Progenitor cell of endocrine pancreas (in vitro differentiated cells): ENCODE measurements at regions not wholly inside any gene's neighbourhood (a gene's known extent, or its start where the extent isn't known, plus 50 kb on each side); places are given as distances from the start of the nearest gene placed in this dataset.

Source experiments
- DNase-seq: peaks from one replicate; pipeline ENCODE4 v3.0.0; 2021; ENCODE audit warnings: low spot score; ENCODE audit not compliant: unreplicated experiment
- H3K27ac Mint-ChIP-seq: 2 replicates; pipeline ENCODE4 v1.8.0; 2021; ENCODE audit warnings: mild to moderate bottlenecking, moderate library complexity, mixed read lengths
- H3K27me3 Mint-ChIP-seq: 2 replicates; pipeline ENCODE4 v1.8.0; 2021; ENCODE audit warnings: mixed read lengths
- H3K36me3 Mint-ChIP-seq: 2 replicates; pipeline ENCODE4 v1.8.0; 2022; ENCODE audit warnings: mixed read lengths; ENCODE audit not compliant: insufficient read depth
- H3K4me1 Mint-ChIP-seq: 2 replicates; pipeline ENCODE4 v1.8.0; 2021; ENCODE audit warnings: low read depth, mixed read lengths
- H3K4me3 Mint-ChIP-seq: 2 replicates; pipeline ENCODE4 v1.8.0; 2021; ENCODE audit warnings: low read depth, mild to moderate bottlenecking, moderate library complexity, mixed read lengths
- H3K9me3 Mint-ChIP-seq: 2 replicates; pipeline ENCODE4 v1.8.0; 2021; ENCODE audit warnings: low read depth, mixed read lengths
- TF ChIP-seq, protein P1 (sequence below): fragments of 200-600 bp; sonication (generic); IDR thresholded peaks from one replicate; pipeline ENCODE4 v1.5.0; 2021; ENCODE audit warnings: antibody characterized with exemption, mild to moderate bottlenecking; ENCODE audit not compliant: unreplicated experiment

DNA sequence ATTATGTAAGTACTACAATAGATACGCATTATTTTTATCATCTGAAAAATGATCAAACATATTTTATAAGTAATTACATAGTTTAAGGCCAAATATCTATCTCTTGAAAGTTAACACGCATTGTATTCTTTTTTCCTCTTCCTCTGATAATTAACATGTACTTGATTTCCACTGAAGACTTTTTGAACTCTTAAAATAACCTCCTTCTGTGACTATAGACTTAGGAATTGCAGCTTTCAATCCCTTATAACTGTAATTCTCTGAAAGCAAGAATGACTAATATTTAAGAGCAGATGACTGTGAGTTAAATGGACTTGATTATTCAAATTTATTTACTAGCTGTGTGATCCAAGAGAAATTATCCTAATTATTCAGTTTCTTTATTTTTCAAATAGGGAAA lies 730.6 kb upstream of the NECTIN3 start:
- H3K9me3 Mint-ChIP-seq, result peaks cover 10% of the 10 kb centered on the region
- no peak overlapping the region for H3K27ac Mint-ChIP-seq
- H3K4me1 Mint-ChIP-seq, result peaks cover 12% of the 10 kb centered on the region
- no peak for DNase-seq
- TF ChIP-seq, protein P1, sequence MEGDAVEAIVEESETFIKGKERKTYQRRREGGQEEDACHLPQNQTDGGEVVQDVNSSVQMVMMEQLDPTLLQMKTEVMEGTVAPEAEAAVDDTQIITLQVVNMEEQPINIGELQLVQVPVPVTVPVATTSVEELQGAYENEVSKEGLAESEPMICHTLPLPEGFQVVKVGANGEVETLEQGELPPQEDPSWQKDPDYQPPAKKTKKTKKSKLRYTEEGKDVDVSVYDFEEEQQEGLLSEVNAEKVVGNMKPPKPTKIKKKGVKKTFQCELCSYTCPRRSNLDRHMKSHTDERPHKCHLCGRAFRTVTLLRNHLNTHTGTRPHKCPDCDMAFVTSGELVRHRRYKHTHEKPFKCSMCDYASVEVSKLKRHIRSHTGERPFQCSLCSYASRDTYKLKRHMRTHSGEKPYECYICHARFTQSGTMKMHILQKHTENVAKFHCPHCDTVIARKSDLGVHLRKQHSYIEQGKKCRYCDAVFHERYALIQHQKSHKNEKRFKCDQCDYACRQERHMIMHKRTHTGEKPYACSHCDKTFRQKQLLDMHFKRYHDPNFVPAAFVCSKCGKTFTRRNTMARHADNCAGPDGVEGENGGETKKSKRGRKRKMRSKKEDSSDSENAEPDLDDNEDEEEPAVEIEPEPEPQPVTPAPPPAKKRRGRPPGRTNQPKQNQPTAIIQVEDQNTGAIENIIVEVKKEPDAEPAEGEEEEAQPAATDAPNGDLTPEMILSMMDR, result no peak
- no peaks in the 10 kb centered on the region for H3K36me3 Mint-ChIP-seq
- H3K4me3 Mint-ChIP-seq, result no peak overlapping the region
- H3K27me3 Mint-ChIP-seq, result no peaks in the 10 kb centered on the region

DNA sequence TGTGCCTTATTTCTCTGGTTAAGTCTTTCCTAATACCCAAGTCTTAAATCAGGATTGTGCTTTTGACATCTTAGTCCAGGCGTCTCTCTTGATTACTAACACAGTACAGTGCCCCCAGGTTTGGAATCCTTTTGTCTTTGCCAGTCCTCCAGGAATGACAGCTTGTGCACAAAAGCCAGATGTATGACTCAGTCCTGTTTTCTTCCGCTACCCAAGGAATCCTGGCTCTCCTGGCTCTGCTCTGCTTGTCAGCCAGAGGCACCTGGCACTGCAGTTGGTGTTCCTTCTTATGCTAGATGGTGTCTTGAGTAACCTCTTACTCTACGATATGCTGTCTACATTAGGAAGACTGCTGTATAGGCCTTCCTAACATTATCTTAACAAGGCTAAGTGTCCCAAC lies 728.2 kb upstream of the NECTIN3 start:
- Mint-ChIP-seq H3K4me3 (no peak overlapping the region), H3K36me3 (no peaks in the 10 kb centered on the region), H3K27ac (no peak overlapping the region)

DNA sequence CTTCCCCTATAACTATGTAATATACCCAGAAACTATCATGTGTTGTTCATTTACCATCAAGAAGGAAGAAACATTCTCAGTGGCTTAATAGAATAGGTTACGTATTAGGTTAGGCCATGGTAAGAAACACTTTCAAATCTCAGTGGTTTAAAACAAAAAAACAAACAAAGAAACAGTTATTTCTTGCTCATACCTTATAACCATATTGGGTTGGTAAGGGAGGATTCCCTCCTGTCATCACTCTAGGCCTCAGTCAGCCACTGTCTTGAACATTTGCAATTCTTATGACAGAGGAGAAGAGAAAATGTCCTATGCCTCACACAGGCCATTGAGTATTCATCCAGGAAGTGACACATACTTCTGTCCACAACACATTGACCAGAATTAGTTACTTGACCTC lies 727.7 kb upstream of the NECTIN3 start:
- Mint-ChIP-seq H3K4me1 (peaks cover 12% of the 10 kb centered on the region), H3K36me3 (no peaks in the 10 kb centered on the region), H3K9me3 (no peaks in the 10 kb centered on the region), H3K27ac (peak overlapping the region; percentile 42), H3K4me3 (no peak overlapping the region), H3K27me3 (no peaks in the 10 kb centered on the region)
- no peak for DNase-seq
- TF ChIP-seq, protein P1, result no peak

More for the DNA sequence above, 728.2 kb upstream of the NECTIN3 start:
- H3K4me1 Mint-ChIP-seq, result peaks cover 12% of the 10 kb centered on the region
- DNase-seq, result no peak
- no peaks in the 10 kb centered on the region for H3K9me3 Mint-ChIP-seq
- no peaks in the 10 kb centered on the region for H3K27me3 Mint-ChIP-seq
- TF ChIP-seq, protein P1, result no peak

DNA sequence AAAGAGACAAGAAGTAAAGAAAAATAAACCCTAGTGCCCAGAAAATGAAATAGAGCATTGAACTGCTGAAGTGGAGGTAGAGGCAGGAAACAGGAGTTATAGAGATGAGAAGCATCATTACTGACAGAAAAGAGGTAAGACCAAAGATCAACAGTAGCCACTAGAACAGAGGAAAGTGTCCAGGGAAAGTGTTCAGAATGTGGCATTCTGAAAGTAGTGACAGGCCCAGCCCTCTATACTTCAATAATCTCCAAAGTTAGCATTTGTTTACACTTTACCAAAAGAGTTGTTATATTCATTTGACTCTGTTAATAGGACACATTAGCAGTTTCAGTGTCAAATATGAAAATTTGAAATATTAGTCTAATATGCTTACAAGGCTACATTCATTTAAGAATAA lies 727.1 kb upstream of the NECTIN3 start:
- H3K4me1 Mint-ChIP-seq, result peaks cover 12% of the 10 kb centered on the region
- TF ChIP-seq, protein P1, result no peak
- H3K36me3 Mint-ChIP-seq, result no peaks in the 10 kb centered on the region
- peak overlapping the region; percentile 42 for H3K27ac Mint-ChIP-seq
- H3K9me3 Mint-ChIP-seq, result no peaks in the 10 kb centered on the region
- no peak overlapping the region for H3K4me3 Mint-ChIP-seq
- H3K27me3 Mint-ChIP-seq, result no peaks in the 10 kb centered on the region
- DNase-seq, result no peak

DNA sequence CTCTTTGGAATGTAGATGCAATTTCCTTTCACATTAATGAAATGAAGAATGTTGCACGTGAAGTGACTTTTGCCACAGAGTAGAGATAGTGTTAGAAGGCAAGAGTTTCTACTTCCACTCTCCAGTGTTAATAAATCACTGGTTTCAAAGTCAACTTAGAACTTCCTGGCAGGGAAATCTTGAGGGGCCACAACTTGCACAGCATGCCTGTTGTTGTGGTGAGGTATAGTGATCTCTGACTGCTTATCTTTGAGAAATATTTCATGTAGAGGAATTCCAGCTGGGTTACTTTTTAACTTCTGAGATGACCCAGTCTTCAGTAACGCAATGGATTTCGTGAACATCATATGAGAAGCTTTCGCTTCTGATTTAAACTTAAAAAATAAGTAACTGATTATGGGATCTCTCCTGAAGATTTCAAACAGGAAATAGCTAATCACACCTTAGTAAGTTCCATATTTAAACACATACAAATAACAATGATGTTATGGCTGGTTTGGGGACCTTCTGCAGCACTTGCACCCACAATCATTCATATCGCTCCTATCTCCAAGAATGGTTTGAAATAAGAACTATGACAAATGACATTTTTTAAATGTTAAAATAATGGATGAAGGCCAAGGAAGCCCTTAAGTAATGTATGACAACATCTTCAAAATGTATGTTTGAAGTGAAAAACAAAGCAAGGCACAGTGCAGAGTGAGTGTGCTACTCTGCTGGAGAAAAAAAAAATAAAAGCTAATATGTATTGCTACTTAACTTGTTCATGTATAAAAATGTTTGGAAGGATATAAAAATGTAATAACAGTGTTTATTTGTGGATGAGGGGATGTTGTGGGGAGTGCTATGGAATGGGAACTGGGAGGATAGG lies 726.5 kb upstream of the NECTIN3 start:
- Mint-ChIP-seq H3K27me3 (no peaks in the 10 kb centered on the region), H3K4me3 (no peak overlapping the region), H3K4me1 (peaks cover 12% of the 10 kb centered on the region), H3K36me3 (no peaks in the 10 kb centered on the region), H3K27ac (no peak overlapping the region), H3K9me3 (no peaks in the 10 kb centered on the region)
- TF ChIP-seq, protein P1, result no peak
- DNase-seq, result no peak
